Activated T-helper 2 cell treated with anti-CD3 and anti-CD28 coated beads, Interferon-gamma antibody, Interleukin-2, Interleukin-4, amounts not matched to agents 10 μg/mL and 5 μg/mL and 100 μg/mL, durations not matched to agents 14 hours and 24 hours and 36 hours (primary cell): ENCODE measurements at regions not wholly inside any gene's neighbourhood (a gene's known extent, or its start where the extent isn't known, plus 50 kb on each side); places are given as distances from the start of the nearest gene placed in this dataset.
"Not testable (repeated sequence)": the region's sequence is repeated elsewhere in the genome, so short reads cannot be mapped to it uniquely, and the experiment has no call there.

Experiments used
- DNase-seq: peaks from one replicate; pipeline ENCODE4 v3.0.0; 2021; ENCODE audit warnings: low spot score
- H3K27ac Mint-ChIP-seq: one replicate; pipeline ENCODE4 v1.8.0; 2021; ENCODE audit warnings: mixed read lengths
- H3K27me3 Mint-ChIP-seq: one replicate; pipeline ENCODE4 v1.8.0; 2021; ENCODE audit warnings: low read depth, mixed read lengths
- H3K36me3 Mint-ChIP-seq: one replicate; pipeline ENCODE4 v1.8.0; 2021; ENCODE audit warnings: low read depth, mixed read lengths
- H3K4me1 Mint-ChIP-seq: one replicate; pipeline ENCODE4 v1.8.0; 2021; ENCODE audit warnings: low read depth, mixed read lengths
- H3K4me3 Mint-ChIP-seq: one replicate; pipeline ENCODE4 v1.8.0; 2021; ENCODE audit warnings: low read depth, mild to moderate bottlenecking, moderate library complexity, mixed read lengths
- H3K9me3 Mint-ChIP-seq: one replicate; pipeline ENCODE4 v1.8.0; 2021; ENCODE audit warnings: mixed read lengths
- intact Hi-C: fragments of 100-400 bp; cut with micrococcal nuclease; formaldehyde crosslinking; loops from one replicate; pipeline ENCODE4 v1.15.1; 2023

GRCh38 chr6:85372188-85372914 is 77.5 kb upstream of the NT5E start:
- Mint-ChIP-seq H3K36me3 (no peaks in the 10 kb centered on the region), H3K9me3 (no peaks in the 10 kb centered on the region), H3K4me3 (no peak overlapping the region), H3K27ac (no peak overlapping the region), H3K27me3 (peaks cover 2% of the 10 kb centered on the region), H3K4me1 (no peaks in the 10 kb centered on the region)
- DNase-seq = no peak
- intact Hi-C loops = no loop called here

GRCh38 chr6:85368631-85369030 is 81.3 kb upstream of the NT5E start:
- Mint-ChIP-seq H3K27ac (no peak overlapping the region), H3K4me1 (no peaks in the 10 kb centered on the region), H3K27me3 (peaks cover 4% of the 10 kb centered on the region), H3K4me3 (no peak overlapping the region), H3K36me3 (no peaks in the 10 kb centered on the region), H3K9me3 (no peaks in the 10 kb centered on the region)
- intact Hi-C loops = loop anchor here (10.0 kb wide), 1 partner anchor 306 kb away; no protein-coding TSS in a partner anchor
- DNase-seq = no peak

- Mint-ChIP-seq H3K9me3 (no peaks in the 10 kb centered on the region), H3K27ac (no peak overlapping the region), H3K4me3 (no peak overlapping the region), H3K4me1 (peaks cover 13% of the 10 kb centered on the region), H3K36me3 (no peaks in the 10 kb centered on the region), H3K27me3 (peaks cover 4% of the 10 kb centered on the region)
- no peak for DNase-seq
- intact Hi-C loops = loop anchor here (10.0 kb wide), 1 partner anchor 310 kb away; no protein-coding TSS in a partner anchor
These were observed 85.5 kb upstream of the NT5E start for GRCh38 chr6:85364344-85364743.

DNA sequence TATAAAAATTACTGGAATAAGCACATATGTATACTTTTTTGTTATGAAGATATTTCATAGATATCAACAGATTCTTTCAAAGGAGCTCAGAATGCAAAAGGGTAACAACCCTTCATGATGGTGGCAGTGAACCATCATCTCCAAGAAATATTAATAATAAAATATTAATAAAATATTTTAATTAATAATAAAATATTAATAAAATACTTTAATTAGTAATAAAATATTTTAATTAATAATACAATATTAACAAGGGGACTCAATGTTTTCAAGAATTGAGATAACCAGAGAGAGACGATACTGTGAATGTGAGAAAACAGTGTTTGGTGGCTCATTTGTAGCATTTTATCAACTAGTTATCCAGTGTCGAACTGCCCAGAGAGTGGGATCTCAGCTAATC is 86.0 kb upstream of the NT5E start:
- no peak for DNase-seq
- H3K4me3 Mint-ChIP-seq = no peak overlapping the region
- peaks cover 4% of the 10 kb centered on the region for H3K27me3 Mint-ChIP-seq
- H3K4me1 Mint-ChIP-seq = peaks cover 13% of the 10 kb centered on the region
- intact Hi-C loops = loop anchor here (2.0 to 10.0 kb wide), 2 partner anchors 101 to 311 kb away; no protein-coding TSS in a partner anchor
- H3K36me3 Mint-ChIP-seq = no peaks in the 10 kb centered on the region
- H3K27ac Mint-ChIP-seq = no peak overlapping the region
- no peaks in the 10 kb centered on the region for H3K9me3 Mint-ChIP-seq

- Mint-ChIP-seq H3K4me3 (no peak overlapping the region), H3K9me3 (no peaks in the 10 kb centered on the region), H3K36me3 (no peaks in the 10 kb centered on the region), H3K27me3 (peaks cover 2% of the 10 kb centered on the region), H3K27ac (no peak overlapping the region), H3K4me1 (peaks cover 13% of the 10 kb centered on the region)
- no peak for DNase-seq
- intact Hi-C loops = loop anchor here (2.0 to 10.0 kb wide), 2 partner anchors 102 to 312 kb away; no protein-coding TSS in a partner anchor
These were observed 87.1 kb upstream of the NT5E start for GRCh38 chr6:85362652-85363310.

- Mint-ChIP-seq H3K9me3 (no peaks in the 10 kb centered on the region), H3K36me3 (no peaks in the 10 kb centered on the region), H3K27me3 (no peaks in the 10 kb centered on the region), H3K27ac (peak overlapping the region; percentile 34), H3K4me1 (peaks cover 13% of the 10 kb centered on the region), H3K4me3 (no peak overlapping the region)
- DNase-seq = no peak
- intact Hi-C loops = loop anchor here (1.0 to 10.0 kb wide), 4 partner anchors 55 to 313 kb away; partner anchors contain the start of gene NT5E
These were observed 88.3 kb upstream of the NT5E start for GRCh38 chr6:85361643-85362014.

- H3K4me1 Mint-ChIP-seq = peaks cover 13% of the 10 kb centered on the region
- H3K9me3 Mint-ChIP-seq = no peaks in the 10 kb centered on the region
- no peaks in the 10 kb centered on the region for H3K36me3 Mint-ChIP-seq
- H3K4me3 Mint-ChIP-seq = no peak overlapping the region
- H3K27ac Mint-ChIP-seq = peak overlapping the region; percentile 34
- no peak for DNase-seq
- intact Hi-C loops = loop anchor here (1.0 to 10.0 kb wide), 3 partner anchors 55 to 314 kb away; partner anchors contain the start of gene NT5E
- H3K27me3 Mint-ChIP-seq = no peaks in the 10 kb centered on the region
These were observed 88.9 kb upstream of the NT5E start for GRCh38 chr6:85360794-85361642.

DNA sequence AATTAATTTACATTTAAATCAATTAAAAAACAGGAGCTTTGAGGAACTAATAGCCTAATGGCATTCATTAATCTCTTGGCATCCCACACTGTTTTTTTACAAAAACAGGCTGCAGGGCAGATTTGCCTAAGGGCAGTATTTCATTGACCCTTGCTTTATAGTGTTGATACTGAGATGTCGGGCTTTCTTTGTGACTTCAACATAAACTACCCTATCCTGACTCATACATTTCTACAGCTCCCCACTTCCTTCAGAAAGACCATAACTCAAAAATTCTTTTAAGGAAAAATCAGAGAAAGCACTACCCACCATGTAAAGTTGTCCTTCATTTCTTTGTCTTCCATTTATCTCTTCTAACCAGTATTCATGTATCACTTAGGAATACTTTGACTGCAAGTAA is 92.2 kb upstream of the NT5E start:
- intact Hi-C loops = no loop called here
- H3K4me1 Mint-ChIP-seq = peaks cover 13% of the 10 kb centered on the region
- no peak overlapping the region for H3K4me3 Mint-ChIP-seq
- no peak for DNase-seq
- no peak overlapping the region for H3K27ac Mint-ChIP-seq
- peaks cover 2% of the 10 kb centered on the region for H3K27me3 Mint-ChIP-seq
- no peaks in the 10 kb centered on the region for H3K36me3 Mint-ChIP-seq
- H3K9me3 Mint-ChIP-seq = no peaks in the 10 kb centered on the region

DNA sequence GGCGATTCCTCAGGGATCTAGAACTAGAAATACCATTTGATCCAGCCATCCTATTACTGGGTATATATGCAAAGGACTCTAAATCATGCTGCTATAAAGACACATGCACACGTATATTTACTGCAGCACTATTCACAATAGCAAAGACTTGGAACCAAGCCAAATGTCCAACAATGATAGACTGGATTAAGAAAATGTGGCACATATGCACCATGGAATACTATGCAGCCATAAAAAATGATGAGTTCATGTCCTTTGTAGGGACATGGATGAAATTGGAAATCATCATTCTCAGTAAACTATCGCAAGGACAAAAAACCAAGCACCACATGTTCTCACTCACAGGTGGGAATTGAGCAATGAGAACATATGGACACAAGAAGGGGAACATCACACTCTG is 93.1 kb upstream of the NT5E start:
- H3K4me1 Mint-ChIP-seq = peaks cover 13% of the 10 kb centered on the region
- DNase-seq, H3K27me3 Mint-ChIP-seq, H3K27ac Mint-ChIP-seq, H3K36me3 Mint-ChIP-seq, H3K9me3 Mint-ChIP-seq, intact Hi-C loops, H3K4me3 Mint-ChIP-seq: not testable (repeated sequence)

- intact Hi-C loops = loop anchor here (1.0 kb wide), 2 partner anchors 127 to 181 kb away; no protein-coding TSS in a partner anchor
- H3K4me1 Mint-ChIP-seq = peaks cover 6% of the 10 kb centered on the region
- H3K4me3 Mint-ChIP-seq = no peak overlapping the region
These were observed 94.1 kb upstream of the NT5E start for GRCh38 chr6:85355816-85356215.

DNA sequence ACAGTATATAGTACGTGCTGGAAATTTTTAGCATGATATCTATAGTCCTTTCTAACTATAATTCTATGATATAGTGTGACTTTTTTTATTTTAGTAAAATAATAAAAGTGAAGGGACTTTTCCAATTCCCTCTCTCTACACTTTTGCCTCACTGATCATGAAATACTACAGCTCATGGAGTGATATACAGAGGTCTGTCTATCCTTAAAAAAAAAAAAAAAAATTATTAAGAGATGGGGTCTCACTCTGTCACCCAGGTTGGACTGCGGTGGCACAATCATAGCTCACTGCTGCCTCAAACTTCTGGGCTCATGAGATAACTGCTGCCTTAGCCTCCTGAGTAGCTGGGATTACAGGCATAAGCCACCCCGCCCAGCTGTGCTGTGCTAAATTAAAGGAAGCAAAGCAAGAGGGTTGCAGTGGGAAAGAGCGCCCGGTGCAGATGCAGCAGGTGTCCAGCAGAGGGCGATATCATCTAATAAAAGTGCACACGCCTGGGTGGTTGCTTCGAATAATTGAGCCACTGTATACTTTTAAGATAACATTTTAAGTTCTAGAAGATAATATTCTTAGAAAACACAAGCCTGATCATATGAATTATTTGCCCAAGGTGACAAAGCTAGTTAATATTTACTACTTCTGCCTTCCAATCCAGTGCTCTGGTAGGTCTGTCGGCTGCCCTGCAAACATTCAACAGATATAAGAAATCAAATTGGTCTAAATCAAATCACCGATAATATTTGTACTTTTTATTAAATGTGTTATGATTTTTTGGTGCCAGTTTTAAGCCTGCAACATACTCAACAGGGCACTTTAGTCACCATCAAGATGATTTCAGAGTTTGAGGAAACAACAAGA is 94.9 kb upstream of the NT5E start:
- Mint-ChIP-seq H3K9me3 (no peaks in the 10 kb centered on the region), H3K36me3 (no peaks in the 10 kb centered on the region), H3K27ac (no peak overlapping the region), H3K4me3 (no peak overlapping the region), H3K27me3 (peaks cover 6% of the 10 kb centered on the region), H3K4me1 (peaks cover 3% of the 10 kb centered on the region)
- peak; percentile 50 for DNase-seq
- intact Hi-C loops = loop anchor here (1.0 kb wide), 2 partner anchors 128 to 182 kb away; no protein-coding TSS in a partner anchor

More at GRCh38 chr6:85355816-85356215, 94.1 kb upstream of the NT5E start:
- H3K27me3 Mint-ChIP-seq = peaks cover 2% of the 10 kb centered on the region
- DNase-seq = no peak
- H3K9me3 Mint-ChIP-seq = no peaks in the 10 kb centered on the region
- H3K27ac Mint-ChIP-seq = no peak overlapping the region
- no peaks in the 10 kb centered on the region for H3K36me3 Mint-ChIP-seq

GRCh38 chr6:85353012-85353411 is 96.9 kb upstream of the NT5E start:
- Mint-ChIP-seq H3K36me3 (no peaks in the 10 kb centered on the region), H3K4me3 (no peak overlapping the region), H3K27me3 (peaks cover 15% of the 10 kb centered on the region), H3K27ac (no peak overlapping the region), H3K9me3 (no peaks in the 10 kb centered on the region), H3K4me1 (no peaks in the 10 kb centered on the region)
- DNase-seq = no peak
- intact Hi-C loops = no loop called here
